AG04450 (cell line): ENCODE measurements at regions not wholly inside any gene's neighbourhood (a gene's known extent, or its start where the extent isn't known, plus 50 kb on each side); places are given as distances from the start of the nearest gene placed in this dataset.

ENCODE experiments used
- CTCF ChIA-PET: fragments of 300-600, 350-600 bp; formaldehyde crosslinking; extraction: SDS; loops from one replicate; lab custom pipeline; 2022; ENCODE audit warnings: antibody characterized with exemption, inconsistent platforms; lab: Charles Lee
- POLR2A ChIA-PET: fragments of 350-600 bp; formaldehyde crosslinking; extraction: SDS; loops from one replicate; lab custom pipeline; 2021; ENCODE audit warnings: antibody characterized with exemption, inconsistent platforms; lab: Yijun Ruan, JAX
- DNase-seq: peaks from one replicate; pipeline ENCODE4 v3.0.0-alpha.2; 2011; ENCODE audit warnings: low read depth, low spot score
- H3K27ac ChIP-seq: one replicate; pipeline ENCODE4 v1.5.1; 2012; ENCODE audit warnings: low read depth, low read length, control low read depth
- H3K27me3 ChIP-seq: one replicate; pipeline ENCODE4 v1.6.0; 2012; ENCODE audit warnings: low read length; ENCODE audit not compliant: control insufficient read depth, insufficient read depth
- H3K4me3 ChIP-seq: 2 replicates; pipeline ENCODE4 v1.5.1; 2011; ENCODE audit warnings: mild to moderate bottlenecking, low read depth, low read length, control low read depth
- H3K9me3 ChIP-seq: 2 replicates; pipeline ENCODE4 v1.5.1; 2012; ENCODE audit warnings: low read length; ENCODE audit not compliant: control insufficient read depth, insufficient read depth
- CTCF ChIP-seq: IDR thresholded peaks from 2 replicates; pipeline ENCODE4 v1.5.1; 2011; ENCODE audit warnings: low read depth, low read length, control low read depth, inconsistent platforms

GRCh38 chr20:53841741-53842140 lies 228.7 kb downstream of the BCAS1 start:
- TF ChIP-seq CTCF, result no peak
- ChIA-PET CTCF (interaction anchor here (1.3 kb wide), 1 partner anchor 98 kb away, joined by 4 read pairs; no protein-coding TSS in a partner anchor), POLR2A (no interaction called here)
- Histone ChIP-seq H3K27me3 (no peaks in the 10 kb centered on the region), H3K27ac (no peak overlapping the region), H3K4me3 (no peak overlapping the region), H3K9me3 (no peaks in the 10 kb centered on the region)
- DNase-seq, result no peak

- H3K9me3 ChIP-seq, result no peaks in the 10 kb centered on the region
- DNase-seq, result no peak
- H3K4me3 ChIP-seq, result no peak overlapping the region
- ChIA-PET POLR2A (no interaction called here), CTCF (interaction anchor here (1.0 kb wide), 1 partner anchor 293 kb away, joined by 4 read pairs; no protein-coding TSS in a partner anchor)
- no peak for TF ChIP-seq CTCF
- H3K27ac ChIP-seq, result no peak overlapping the region
- no peaks in the 10 kb centered on the region for H3K27me3 ChIP-seq
Measured at GRCh38 chr20:53840532-53840931, 229.9 kb downstream of the BCAS1 start.

GRCh38 chr20:53839423-53840176 lies 230.8 kb downstream of the BCAS1 start:
- no peak for DNase-seq
- no peak for TF ChIP-seq CTCF
- no peak overlapping the region for H3K4me3 ChIP-seq
- ChIA-PET CTCF (no interaction called here), POLR2A (no interaction called here)
- no peaks in the 10 kb centered on the region for H3K27me3 ChIP-seq
- no peak overlapping the region for H3K27ac ChIP-seq
- H3K9me3 ChIP-seq, result no peaks in the 10 kb centered on the region

- no peaks in the 10 kb centered on the region for H3K27me3 ChIP-seq
- CTCF ChIA-PET, result interaction anchor here (0.7 kb wide), 1 partner anchor 101 kb away, joined by 5 read pairs; no protein-coding TSS in a partner anchor
- no peak for TF ChIP-seq CTCF
- POLR2A ChIA-PET, result no interaction called here
- no peak overlapping the region for H3K4me3 ChIP-seq
- DNase-seq, result no peak
- no peaks in the 10 kb centered on the region for H3K9me3 ChIP-seq
- no peak overlapping the region for H3K27ac ChIP-seq
Measured at GRCh38 chr20:53838311-53838868, 232.0 kb downstream of the BCAS1 start.

GRCh38 chr20:53837126-53837826 lies 233.1 kb downstream of the BCAS1 start:
- ChIA-PET CTCF (interaction anchor here (0.6 kb wide), 1 partner anchor 37 kb away, joined by 3 read pairs; no protein-coding TSS in a partner anchor), POLR2A (no interaction called here)
- H3K27me3 ChIP-seq, result no peaks in the 10 kb centered on the region
- no peak for DNase-seq
- no peak for TF ChIP-seq CTCF
- H3K4me3 ChIP-seq, result no peak overlapping the region
- H3K27ac ChIP-seq, result no peak overlapping the region
- H3K9me3 ChIP-seq, result no peaks in the 10 kb centered on the region
